ENCODE measurements at regions not wholly inside any gene's neighbourhood (a gene's known extent, or its start where the extent isn't known, plus 50 kb on each side); places are given as distances from the start of the nearest gene placed in this dataset.

GRCh38 chr5:74143721-74144330 lies 496.7 kb downstream of the ENC1 start:
- intact Hi-C loops (cut with micrococcal nuclease): loop anchor here (5.0 kb wide), 1 partner anchor 58 kb away; no protein-coding TSS in a partner anchor

More at GRCh38 chr5:74143721-74144330, 496.7 kb downstream of the ENC1 start:
- Histone ChIP-seq H4K20me1 (replicated peaks; ENCODE audit: control insufficient read depth, extremely low read depth, insufficient read depth, low read length) (no peaks in the 10 kb centered on the region), H3K36me3 (ENCODE audit: control insufficient read depth in 2 of 2, extremely low read depth in 1 of 2, insufficient read depth in 2 of 2, low read length in 2 of 2) (no peaks in the 10 kb centered on the region), H3K9me1 (replicated peaks; ENCODE audit: control insufficient read depth, extremely low read depth, insufficient read depth, low read length) (no peaks in the 10 kb centered on the region), H3K4me3 (replicated peaks in 1 of 3; ENCODE audit: insufficient read depth in 1 of 3, low read depth in 1 of 3, low read length in 3 of 3) (no peak overlapping the region), H3K9ac (replicated peaks; ENCODE audit: extremely low read depth, insufficient read depth, low read length) (no peak overlapping the region), H3K27ac (ENCODE audit: insufficient read depth, low read depth, low read length) (no peak overlapping the region), H3K4me2 (ENCODE audit: insufficient read depth, low read length) (no peak overlapping the region), H3K4me1 (ENCODE audit: control insufficient read depth, extremely low read depth, insufficient read depth, low read length) (peaks cover 9% of the 10 kb centered on the region), H3K27me3 (ENCODE audit: control insufficient read depth in 2 of 2, insufficient read depth in 2 of 2, low read length in 2 of 2) (no peaks in the 10 kb centered on the region), H3K79me2 (ENCODE audit: control insufficient read depth, insufficient read depth, low read length) (no peaks in the 10 kb centered on the region), H3K9me3 (replicated peaks; ENCODE audit: control insufficient read depth, insufficient read depth, low read length) (no peaks in the 10 kb centered on the region), H2AFZ (ENCODE audit: low read depth, low read length) (no peak overlapping the region)
- POLR2A ChIA-PET: no interaction called here
- FAIRE-seq (peak; percentile 21), DNase-seq (ENCODE audit: low read depth, low spot score) (no peak)
- BruUV-seq (replicated peaks): no TSS peak
- CTCF ChIA-PET: interaction anchor here (1.3 kb wide), 1 partner anchor 13 kb away, joined by 4 read pairs; no protein-coding TSS in a partner anchor
- dilution Hi-C loops (cut with MboI; ENCODE audit: extremely low pct_ligation_motif_present, low sequenced_read_pairs): no loop called here
- no peak for TF ChIP-seq FOS (IDR thresholded peaks at IDR 0.05; ENCODE audit: borderline replicate concordance, insufficient read depth, low read length)
- TF ChIP-seq POLR2AphosphoS5 (IDR thresholded peaks at IDR 0.05; ENCODE audit: insufficient read depth, low read depth, low read length): no peak
- TF ChIP-seq JUN (IDR thresholded peaks at IDR 0.05; ENCODE audit: borderline replicate concordance, insufficient read depth, insufficient read length, low read depth): no peak
- no peak for TF ChIP-seq CTCF (IDR thresholded peaks at IDR 0.05; ENCODE audit: extremely low read depth in 1 of 2, insufficient read depth in 1 of 2, low read depth in 1 of 2, low read length in 2 of 2)
- no peak for TF ChIP-seq MYC (IDR thresholded peaks at IDR 0.05; ENCODE audit: low read depth, low read length)

Data from endothelial cell of umbilical vein (primary cell).